Hematopoietic multipotent progenitor cell treated with erythropoietin and hydrocortisone succinate and interleukin-3 and kit ligand, for 8 days (in vitro differentiated cells): ENCODE measurements at regions not wholly inside any gene's neighbourhood (a gene's known extent, or its start where the extent isn't known, plus 50 kb on each side); places are given as distances from the start of the nearest gene placed in this dataset.

Source experiments
- DNase-seq: peaks from one replicate; pipeline ENCODE4 v3.0.0-alpha.2; 2015

GRCh38 chr12:58142991-58143390 lies 201.6 kb downstream of the ATP23 start:
- no peak for DNase-seq

- DNase-seq: no peak
Observed at GRCh38 chr12:58143498-58143995, 202.2 kb downstream of the ATP23 start.

- no peak for DNase-seq
Observed at GRCh38 chr12:58148405-58148804, 207.0 kb downstream of the ATP23 start.

GRCh38 chr12:58148976-58149375 lies 207.6 kb downstream of the ATP23 start:
- no peak for DNase-seq

GRCh38 chr12:58154359-58154758 lies 213.0 kb downstream of the ATP23 start:
- no peak for DNase-seq

GRCh38 chr12:58156697-58157096 lies 215.3 kb downstream of the ATP23 start:
- DNase-seq: no peak

GRCh38 chr12:58159941-58160340 lies 218.6 kb downstream of the ATP23 start:
- no peak for DNase-seq

- no peak for DNase-seq
Observed at GRCh38 chr12:58161773-58162172, 220.4 kb downstream of the ATP23 start.

- no peak for DNase-seq
Observed at GRCh38 chr12:58163021-58163420, 221.7 kb downstream of the ATP23 start.

GRCh38 chr12:58166643-58167042 lies 225.3 kb downstream of the ATP23 start:
- no peak for DNase-seq

GRCh38 chr12:58167622-58168021 lies 226.3 kb downstream of the ATP23 start:
- DNase-seq: no peak

GRCh38 chr12:58169826-58170225 lies 228.5 kb downstream of the ATP23 start:
- DNase-seq: no peak

GRCh38 chr12:58171914-58172313 lies 230.5 kb downstream of the ATP23 start:
- no peak for DNase-seq

GRCh38 chr12:58172433-58173073 lies 231.2 kb downstream of the ATP23 start:
- DNase-seq: no peak

GRCh38 chr12:58174316-58174715 lies 232.9 kb downstream of the ATP23 start:
- DNase-seq: no peak

GRCh38 chr12:58176296-58176869 lies 235.0 kb downstream of the ATP23 start:
- DNase-seq: peak; percentile 53

GRCh38 chr12:58177366-58177765 lies 236.0 kb downstream of the ATP23 start:
- DNase-seq: no peak

GRCh38 chr12:58184212-58184611 lies 242.8 kb downstream of the ATP23 start:
- no peak for DNase-seq

GRCh38 chr12:58186401-58186800 lies 245.0 kb downstream of the ATP23 start:
- no peak for DNase-seq

- DNase-seq: no peak
Observed at GRCh38 chr12:58186914-58187313, 245.5 kb downstream of the ATP23 start.

- DNase-seq: no peak
Observed at GRCh38 chr12:58189030-58189429, 247.7 kb downstream of the ATP23 start.

GRCh38 chr12:58189893-58190292 lies 248.5 kb downstream of the ATP23 start:
- DNase-seq: no peak

- no peak for DNase-seq
Observed at GRCh38 chr12:58190618-58191017, 249.3 kb downstream of the ATP23 start.

GRCh38 chr12:58196971-58197370 lies 255.6 kb downstream of the ATP23 start:
- no peak for DNase-seq
